Gastroesophageal sphincter (tissue), 4 donors: ENCODE measurements at regions not wholly inside any gene's neighbourhood (a gene's known extent, or its start where the extent isn't known, plus 50 kb on each side); places are given as distances from the start of the nearest gene placed in this dataset.

Experiments
- ATAC-seq: fragments of 150-250 bp; one replicate; pipeline ENCODE4 v1.9.1; 2016; ENCODE audit warnings: mild to moderate bottlenecking, moderate library complexity
- H3K27ac ChIP-seq, 4 donors: fragments of 200-600 bp; sonication (generic) in 3 of 4; 1 replicate in 3 of 4; 2 replicates in 1 of 4; pipeline ENCODE4 v1.5.1; 2016 to 2019
- H3K27me3 ChIP-seq: fragments of 200-600 bp; sonication (generic); one replicate; pipeline ENCODE4 v1.5.1; 2019
- H3K36me3 ChIP-seq, 2 donors: fragments of 200-600 bp; sonication (generic); one replicate each; pipeline ENCODE4 v1.5.1; 2019; ENCODE audit warnings: control low read depth in 1 of 2
- H3K4me1 ChIP-seq, 3 donors: fragments of 200-600 bp; sonication (generic); 1 replicate in 2 of 3; 2 replicates in 1 of 3; pipeline ENCODE4 v1.5.1; 2016 to 2019; ENCODE audit warnings: control low read depth in 2 of 3
- H3K4me3 ChIP-seq, 2 donors: fragments of 200-600 bp; sonication (generic); one replicate each; pipeline ENCODE4 v1.5.1; 2019; ENCODE audit warnings: mild to moderate bottlenecking in 1 of 2, moderate library complexity in 1 of 2
- H3K9me3 ChIP-seq, 3 donors: fragments of 200-600 bp; sonication (generic); one replicate each; pipeline ENCODE4 v1.5.1; 2017 to 2019; ENCODE audit warnings: control low read depth in 2 of 3
- EP300 ChIP-seq: sonication (generic); formaldehyde crosslinking; IDR thresholded peaks from one replicate; pipeline ENCODE4 v1.6.1; 2017; ENCODE audit warnings: antibody characterized with exemption, mild to moderate bottlenecking
- POLR2A ChIP-seq, 2 donors: fragments of 450-650 bp; IDR thresholded peaks; one replicate each; pipeline ENCODE4 v1.6.1; 2017; ENCODE audit warnings: antibody characterized with exemption in 2 of 2, mild to moderate bottlenecking in 2 of 2, moderate library complexity in 1 of 2
- POLR2AphosphoS5 ChIP-seq: sonication (generic); formaldehyde crosslinking; IDR thresholded peaks from one replicate; pipeline ENCODE4 v1.6.1; 2017; ENCODE audit warnings: antibody characterized with exemption
- WGBS, 2 donors: methylation state at CpG; one replicate each; pipeline ENCODE4 v1.1.5; 2018; ENCODE audit warnings: low coverage in 1 of 2; 5-methylcytosine and 5-hydroxymethylcytosine counted together
- TF ChIP-seq, protein P1 (sequence below), 4 experiments: fragments of 200-600 bp in 2 of 4; fragments of 450-650 bp in 2 of 4; sonication (generic) in 1 of 4; IDR thresholded peaks; one replicate each; pipeline ENCODE4 v1.5.1; 2017 to 2019; ENCODE audit warnings: antibody characterized with exemption in 4 of 4, mild to moderate bottlenecking in 2 of 4, moderate library complexity in 2 of 4

DNA sequence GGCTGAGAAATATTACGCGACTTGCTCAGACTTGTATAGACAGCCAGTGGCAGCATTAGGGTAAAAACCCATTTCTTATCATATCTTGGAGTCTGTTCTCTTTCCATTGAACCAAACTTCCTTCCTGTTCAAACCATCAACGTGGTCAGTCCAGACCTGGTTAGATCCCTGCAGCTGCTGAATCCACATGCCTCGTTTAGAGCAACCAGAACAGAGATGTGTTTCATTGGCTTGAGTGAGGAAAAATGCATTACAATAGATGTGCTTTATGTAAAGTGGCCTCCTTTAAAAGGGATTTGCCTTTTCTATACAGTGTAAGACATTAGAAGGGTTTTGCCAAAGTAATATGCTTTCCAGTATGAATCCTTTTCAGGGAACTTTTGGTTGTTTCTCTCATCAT, 232.4 kb downstream of the MEIS1 start:
- no peaks in the 10 kb centered on the region for H3K9me3 ChIP-seq
- no peak overlapping the region for H3K4me3 ChIP-seq
- no peaks in the 10 kb centered on the region for H3K36me3 ChIP-seq
- TF ChIP-seq, protein P1, sequence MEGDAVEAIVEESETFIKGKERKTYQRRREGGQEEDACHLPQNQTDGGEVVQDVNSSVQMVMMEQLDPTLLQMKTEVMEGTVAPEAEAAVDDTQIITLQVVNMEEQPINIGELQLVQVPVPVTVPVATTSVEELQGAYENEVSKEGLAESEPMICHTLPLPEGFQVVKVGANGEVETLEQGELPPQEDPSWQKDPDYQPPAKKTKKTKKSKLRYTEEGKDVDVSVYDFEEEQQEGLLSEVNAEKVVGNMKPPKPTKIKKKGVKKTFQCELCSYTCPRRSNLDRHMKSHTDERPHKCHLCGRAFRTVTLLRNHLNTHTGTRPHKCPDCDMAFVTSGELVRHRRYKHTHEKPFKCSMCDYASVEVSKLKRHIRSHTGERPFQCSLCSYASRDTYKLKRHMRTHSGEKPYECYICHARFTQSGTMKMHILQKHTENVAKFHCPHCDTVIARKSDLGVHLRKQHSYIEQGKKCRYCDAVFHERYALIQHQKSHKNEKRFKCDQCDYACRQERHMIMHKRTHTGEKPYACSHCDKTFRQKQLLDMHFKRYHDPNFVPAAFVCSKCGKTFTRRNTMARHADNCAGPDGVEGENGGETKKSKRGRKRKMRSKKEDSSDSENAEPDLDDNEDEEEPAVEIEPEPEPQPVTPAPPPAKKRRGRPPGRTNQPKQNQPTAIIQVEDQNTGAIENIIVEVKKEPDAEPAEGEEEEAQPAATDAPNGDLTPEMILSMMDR (IDR thresholded peaks at IDR 0.05) = no peak
- TF ChIP-seq POLR2A (IDR thresholded peaks at IDR 0.05) = no peak
- no peak for TF ChIP-seq EP300
- TF ChIP-seq POLR2AphosphoS5 = no peak
- no peak overlapping the region for H3K27ac ChIP-seq
- no peaks in the 10 kb centered on the region for H3K4me1 ChIP-seq
- H3K27me3 ChIP-seq = no peaks in the 10 kb centered on the region
- no peak for ATAC-seq
- 77 to 84% methylated on average over 4 of the region's 4 CpGs for WGBS, 2 donors

DNA sequence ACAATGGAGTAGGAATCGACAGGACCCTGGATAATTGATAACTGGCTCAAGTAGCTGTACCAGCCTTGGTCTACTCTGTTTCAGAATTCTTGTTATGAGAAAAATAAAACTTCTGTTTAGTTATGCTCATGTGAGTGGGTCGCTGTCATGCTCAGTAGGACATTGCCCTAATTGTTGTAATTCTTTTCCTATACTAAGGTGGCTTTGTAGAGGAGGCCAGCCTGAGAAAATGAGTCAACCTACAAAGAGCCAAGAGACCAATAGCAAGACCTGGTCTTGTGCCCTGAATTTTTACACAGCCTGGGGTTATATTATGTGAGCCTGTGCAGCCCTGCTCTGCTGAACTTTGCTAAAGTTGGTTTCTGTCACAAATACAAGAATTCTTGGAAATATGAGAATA, 238.4 kb downstream of the MEIS1 start:
- H3K27ac ChIP-seq = no peak overlapping the region
- no peak for ATAC-seq
- no peak overlapping the region for H3K4me3 ChIP-seq
- TF ChIP-seq POLR2AphosphoS5 (no peak), EP300 (no peak)
- TF ChIP-seq, protein P1 (IDR thresholded peaks at IDR 0.05) = no peak
- no peaks in the 10 kb centered on the region for H3K27me3 ChIP-seq
- no peaks in the 10 kb centered on the region for H3K9me3 ChIP-seq
- H3K4me1 ChIP-seq = no peaks in the 10 kb centered on the region
- WGBS, 2 donors = 89% methylated on average over 2 of the region's 2 CpGs; no CpG with 5 or more reads in 1 of the 2 donors
- no peaks in the 10 kb centered on the region for H3K36me3 ChIP-seq

DNA sequence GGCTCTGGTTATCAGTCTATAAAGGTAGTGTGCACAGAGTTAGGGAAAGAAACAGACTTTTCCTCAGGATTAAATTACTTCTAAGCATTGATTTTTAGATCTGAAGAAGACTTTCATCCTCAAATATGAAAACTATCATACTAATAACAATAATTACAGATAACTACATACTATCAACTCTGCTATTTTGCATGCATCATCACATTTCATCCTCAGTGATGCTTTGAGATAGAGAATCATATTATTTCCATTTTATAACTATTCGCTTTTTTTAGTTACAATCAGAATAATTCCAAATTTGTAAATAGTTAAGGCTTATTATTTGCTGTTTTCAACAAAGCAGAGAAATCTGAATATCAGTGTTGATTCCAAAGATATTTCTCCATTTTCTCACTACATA, 239.2 kb downstream of the MEIS1 start:
- 88 to 100% methylated on average over 1 of the region's 1 CpG for WGBS, 2 donors
- no peaks in the 10 kb centered on the region for H3K9me3 ChIP-seq
- no peak overlapping the region for H3K4me3 ChIP-seq
- no peaks in the 10 kb centered on the region for H3K36me3 ChIP-seq
- H3K27ac ChIP-seq = no peak overlapping the region
- no peak for ATAC-seq
- H3K4me1 ChIP-seq = no peaks in the 10 kb centered on the region
- TF ChIP-seq POLR2AphosphoS5 (no peak), POLR2A (IDR thresholded peaks at IDR 0.05) (no peak), EP300 (no peak)
- TF ChIP-seq, protein P1 (IDR thresholded peaks at IDR 0.05) = no peak
- H3K27me3 ChIP-seq = no peaks in the 10 kb centered on the region

DNA sequence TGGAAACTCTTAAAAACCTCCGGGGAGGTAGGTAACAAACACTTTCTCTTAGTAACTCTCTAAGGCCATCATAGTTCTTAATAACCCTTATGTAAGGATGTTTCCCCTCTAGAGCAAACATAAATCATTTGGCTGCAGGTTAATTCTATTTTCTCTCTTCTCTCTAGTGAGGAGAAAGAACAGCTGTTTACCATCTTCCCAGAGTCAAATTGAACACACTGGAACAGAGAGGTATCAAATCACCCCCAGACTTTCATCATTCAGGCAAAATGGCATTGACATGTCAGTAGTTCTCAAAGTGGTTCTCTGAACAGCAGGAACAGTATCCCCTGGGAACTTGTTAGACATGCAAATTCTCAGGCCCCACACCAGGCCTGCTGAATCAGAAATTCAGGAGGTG, 240.7 kb downstream of the MEIS1 start:
- no peaks in the 10 kb centered on the region for H3K36me3 ChIP-seq
- H3K27me3 ChIP-seq = no peaks in the 10 kb centered on the region
- H3K9me3 ChIP-seq = no peaks in the 10 kb centered on the region
- no peaks in the 10 kb centered on the region for H3K4me1 ChIP-seq
- no peak overlapping the region for H3K4me3 ChIP-seq
- no peak for ATAC-seq
- TF ChIP-seq EP300 = no peak
- TF ChIP-seq POLR2A (IDR thresholded peaks at IDR 0.05) = no peak
- no peak for TF ChIP-seq POLR2AphosphoS5
- TF ChIP-seq, protein P1 (IDR thresholded peaks at IDR 0.05) = no peak
- H3K27ac ChIP-seq = no peak overlapping the region
- 63 to 83% methylated on average over 1 of the region's 1 CpG for WGBS, 2 donors

DNA sequence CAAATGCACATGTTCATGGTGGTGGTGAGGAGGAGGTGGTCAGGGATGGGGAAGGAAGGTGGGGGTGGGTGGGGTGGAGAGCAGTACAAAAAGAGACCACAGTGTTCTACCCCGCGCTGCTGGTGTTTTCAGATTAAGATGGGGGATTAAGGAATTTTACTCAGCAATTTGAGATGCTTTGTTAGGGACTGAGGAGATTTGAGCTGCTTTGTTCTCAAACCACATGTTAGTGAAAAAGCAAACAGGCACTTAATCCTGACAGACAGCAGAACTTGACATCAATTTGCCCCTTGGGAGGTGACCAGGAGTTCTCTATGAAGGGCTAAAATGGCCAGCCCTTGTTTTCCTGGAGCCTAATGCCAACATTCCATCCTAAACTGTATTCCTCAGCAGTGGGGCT, 244.5 kb downstream of the MEIS1 start:
- WGBS, 2 donors = 94% methylated on average over 2 of the region's 2 CpGs; no CpG with 5 or more reads in 1 of the 2 donors
- H3K36me3 ChIP-seq = no peaks in the 10 kb centered on the region
- H3K27ac ChIP-seq = no peak overlapping the region
- no peaks in the 10 kb centered on the region for H3K4me1 ChIP-seq
- ATAC-seq = no peak
- TF ChIP-seq EP300 = no peak
- no peak for TF ChIP-seq POLR2A (IDR thresholded peaks at IDR 0.05)
- TF ChIP-seq, protein P1 (IDR thresholded peaks at IDR 0.05) = no peak
- TF ChIP-seq POLR2AphosphoS5 = no peak
- H3K9me3 ChIP-seq = no peaks in the 10 kb centered on the region
- H3K4me3 ChIP-seq = no peak overlapping the region
- no peaks in the 10 kb centered on the region for H3K27me3 ChIP-seq
